Stimulated activated CD8-positive, alpha-beta memory T cell treated with anti-CD3 and anti-CD28 coated beads, Interleukin-7, amount 100 ng/mL, for 4 hours (primary cell): ENCODE measurements at regions not wholly inside any gene's neighbourhood (a gene's known extent, or its start where the extent isn't known, plus 50 kb on each side); places are given as distances from the start of the nearest gene placed in this dataset.

Experiments used
- DNase-seq, 2 donors: peaks; one replicate each; pipeline ENCODE4 v3.0.0-alpha.2; 2020; ENCODE audit warnings: low read depth in 2 of 2

DNA sequence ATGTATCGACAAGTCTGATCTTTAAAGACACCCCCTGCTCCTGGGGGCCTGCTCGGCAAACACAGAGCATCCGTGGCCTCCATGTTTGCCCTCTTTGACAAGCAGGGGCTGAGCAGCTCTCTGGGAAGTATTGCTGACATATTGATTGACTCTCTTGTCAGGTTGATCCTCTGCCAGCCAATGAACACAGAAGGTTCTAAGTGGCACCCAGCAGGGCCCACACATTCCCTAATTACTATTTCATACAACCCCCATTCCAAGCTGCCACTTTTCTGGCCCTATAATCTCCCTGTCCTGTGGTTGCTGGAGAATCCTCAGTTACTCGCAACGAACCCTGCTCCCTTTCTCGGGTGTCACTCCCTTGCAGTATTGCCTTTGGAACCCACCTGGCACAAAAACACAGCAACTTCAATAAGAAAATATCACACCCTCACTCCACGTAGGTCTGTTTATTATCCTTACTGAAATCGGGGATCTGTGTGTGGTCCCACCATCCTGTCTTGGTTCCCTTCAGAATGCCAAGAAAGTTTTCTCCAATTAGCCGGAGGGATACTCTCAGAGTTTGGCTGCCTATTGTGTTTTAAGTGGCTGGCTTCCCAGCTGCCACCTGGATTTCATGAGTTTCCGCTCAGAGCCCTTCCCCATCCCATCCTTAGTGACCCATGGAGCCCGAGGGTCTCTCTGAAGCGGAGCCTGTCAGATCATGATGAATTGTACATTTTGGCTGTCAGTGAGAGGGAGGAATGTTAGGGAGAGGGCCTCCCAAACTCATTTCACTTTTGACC is 249.0 kb upstream of the WWC1 start:
- no peak for DNase-seq

DNA sequence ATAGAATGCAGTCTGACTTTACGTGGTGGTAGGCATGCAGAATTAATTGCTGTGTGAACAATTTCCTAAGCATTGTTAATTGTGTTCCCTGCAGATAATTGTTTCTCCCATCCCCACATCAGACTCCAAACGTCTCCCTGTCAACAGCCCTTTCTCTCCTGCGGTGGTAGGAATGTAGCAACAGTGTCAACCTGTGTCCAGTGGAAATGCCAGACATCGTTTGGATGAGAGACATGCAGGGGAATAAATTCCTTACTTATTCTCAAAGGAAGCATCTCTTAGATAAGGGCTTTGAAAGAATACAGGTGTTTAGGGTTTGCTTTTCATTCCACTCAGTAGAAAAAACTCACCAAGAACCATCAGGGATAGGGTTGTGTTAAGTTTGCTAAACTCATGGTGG is 245.3 kb upstream of the WWC1 start:
- no peak for DNase-seq

DNA sequence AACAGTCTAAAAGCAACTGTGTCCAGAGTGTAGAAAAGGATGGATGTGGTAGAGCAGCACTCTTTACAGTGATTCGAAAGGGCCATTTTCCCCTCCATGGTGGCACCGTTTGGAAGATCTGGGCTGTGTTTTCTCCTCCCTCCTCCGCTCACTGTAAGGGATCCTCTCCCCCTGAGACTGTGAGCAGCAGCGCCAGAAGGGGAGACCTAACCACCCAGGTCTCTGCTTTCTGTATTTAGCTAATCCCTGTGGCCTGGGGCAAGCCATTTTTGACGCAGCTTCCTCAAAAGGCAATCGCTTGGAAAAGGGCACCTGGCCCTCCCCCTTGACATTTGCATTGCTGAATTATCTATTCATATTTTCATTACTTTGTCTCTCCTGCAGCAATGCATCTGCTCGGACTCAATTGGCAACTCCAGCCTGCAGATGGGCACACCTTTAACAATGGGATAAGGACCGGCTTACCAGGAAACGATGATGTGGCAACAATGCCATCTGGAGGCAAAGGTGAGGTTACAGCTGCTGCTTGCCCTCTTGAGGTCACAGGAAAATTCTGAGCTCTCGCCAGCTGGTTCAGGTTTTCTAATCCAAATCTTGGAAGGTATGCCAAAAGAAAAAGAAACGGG is 244.3 kb upstream of the WWC1 start:
- no peak for DNase-seq

DNA sequence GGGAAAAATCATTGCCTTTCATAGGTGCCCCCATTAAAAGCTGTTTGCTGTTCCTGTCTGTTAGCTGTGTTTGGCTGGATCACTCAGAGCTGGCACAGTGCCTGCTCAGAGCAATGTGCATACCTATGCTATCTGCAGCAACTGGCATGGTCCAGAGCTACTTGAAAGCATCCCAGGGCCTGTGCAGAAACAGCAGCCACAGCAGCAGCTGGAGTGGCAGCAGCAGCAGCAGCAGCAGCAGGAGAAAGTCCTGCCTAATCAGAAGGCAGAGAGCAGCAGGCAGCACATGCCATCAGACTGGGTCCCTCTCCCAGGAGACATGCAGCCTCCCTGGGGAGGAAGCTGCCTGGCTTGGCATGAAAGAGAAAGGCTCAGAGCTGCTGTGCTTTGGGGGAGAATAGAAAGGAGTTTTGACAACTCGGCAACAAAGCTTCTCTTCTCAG is 243.8 kb upstream of the WWC1 start:
- no peak for DNase-seq

DNA sequence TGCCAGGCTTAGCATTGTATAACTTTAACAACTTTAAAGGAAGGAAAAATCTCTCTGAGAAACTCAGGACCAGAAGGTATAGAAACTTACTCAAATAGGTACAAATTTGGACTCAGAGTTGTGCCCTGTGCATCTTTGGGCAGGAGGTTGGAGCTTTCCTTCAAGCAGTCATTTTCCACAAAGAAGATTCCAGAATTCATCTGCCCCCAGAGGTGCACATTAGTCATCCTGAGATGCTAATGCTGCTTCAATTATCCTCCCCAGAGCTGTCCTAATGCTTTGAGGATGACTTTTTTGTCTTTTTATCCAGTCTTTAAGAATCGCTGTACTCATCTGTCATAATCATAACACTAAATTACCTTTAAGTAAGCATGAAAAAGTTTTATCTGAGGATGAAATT is 243.0 kb upstream of the WWC1 start:
- DNase-seq, result no peak

DNA sequence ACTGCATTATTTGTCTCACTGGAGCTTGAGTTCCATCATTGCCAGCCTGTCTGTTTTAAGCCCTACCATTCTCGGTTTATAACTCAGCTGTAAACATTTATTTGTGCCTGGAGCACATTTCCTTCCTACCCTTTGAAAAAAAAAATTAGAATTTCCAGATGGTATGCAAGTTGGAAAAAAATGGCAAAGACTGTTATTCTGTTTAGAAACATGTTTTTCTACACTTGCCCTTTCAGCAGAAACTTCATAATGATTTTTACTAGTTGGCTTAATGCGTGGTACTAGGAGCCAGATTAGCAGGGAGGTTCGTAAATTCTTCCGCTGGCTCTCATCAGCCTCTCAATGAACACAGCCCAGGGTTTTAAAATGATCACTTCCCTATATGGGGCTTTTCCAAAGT is 238.8 kb upstream of the WWC1 start:
- no peak for DNase-seq

DNA sequence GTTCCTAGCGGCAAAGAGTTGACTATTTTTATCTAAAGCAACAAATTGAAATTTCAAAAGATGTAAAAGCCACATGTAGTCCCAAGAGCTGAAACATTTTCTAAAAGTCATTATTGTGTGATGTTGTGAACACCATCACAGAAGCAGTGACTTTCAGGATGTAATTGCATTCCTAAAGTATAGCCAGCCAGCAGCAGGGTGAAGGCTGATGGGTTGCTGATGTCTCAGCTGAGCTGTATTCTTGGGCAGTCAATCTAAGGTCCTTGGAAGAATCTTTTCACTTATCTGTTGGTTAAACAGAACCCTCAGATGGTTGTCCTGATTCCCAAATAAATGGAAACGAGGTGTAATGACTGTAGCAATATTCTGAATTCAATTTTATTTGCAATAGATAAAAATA is 237.4 kb upstream of the WWC1 start:
- DNase-seq, result no peak

DNA sequence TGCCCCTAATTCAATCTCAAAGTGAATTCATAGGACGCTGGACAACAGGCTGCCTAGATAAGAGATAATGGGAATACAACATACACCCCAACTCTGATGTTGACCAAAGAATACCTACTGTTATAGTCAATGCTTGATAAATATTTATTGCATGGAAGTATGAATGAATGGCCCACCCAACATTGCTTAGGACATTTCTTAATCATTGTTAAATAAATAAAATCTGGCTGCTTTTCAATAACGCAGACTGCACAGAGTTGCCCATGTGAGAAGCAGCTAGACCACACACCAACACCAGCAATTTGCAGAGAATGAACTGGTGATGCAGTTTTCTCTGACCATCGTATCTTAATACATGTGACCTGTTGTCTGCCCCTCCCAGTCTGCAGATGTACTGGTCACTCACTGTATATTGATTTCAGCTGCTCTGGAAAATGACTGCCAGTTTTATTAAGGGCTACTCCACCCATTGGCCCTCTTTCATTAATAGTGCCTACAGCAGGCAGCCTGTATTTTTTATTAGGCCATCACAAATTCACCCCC is 236.2 kb upstream of the WWC1 start:
- no peak for DNase-seq

DNA sequence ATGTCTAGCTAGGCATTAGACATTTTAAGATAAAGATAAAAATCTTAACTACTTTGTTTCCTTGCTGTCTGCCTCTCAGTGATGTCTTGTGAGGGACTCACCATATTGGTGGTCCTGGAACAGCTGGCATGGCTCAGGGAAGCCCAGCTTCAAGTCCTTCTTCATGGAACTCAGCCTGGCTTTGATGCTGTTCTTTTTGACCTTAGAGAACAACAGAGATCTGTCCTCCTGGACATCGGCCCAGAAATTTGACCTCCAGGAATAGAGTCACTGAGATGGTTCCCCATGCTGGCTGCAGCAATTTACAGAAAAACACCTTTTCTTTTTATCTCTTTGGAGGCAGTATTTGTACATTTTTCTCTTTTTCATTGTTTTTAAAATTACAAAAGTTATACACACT is 235.5 kb upstream of the WWC1 start:
- no peak for DNase-seq

DNA sequence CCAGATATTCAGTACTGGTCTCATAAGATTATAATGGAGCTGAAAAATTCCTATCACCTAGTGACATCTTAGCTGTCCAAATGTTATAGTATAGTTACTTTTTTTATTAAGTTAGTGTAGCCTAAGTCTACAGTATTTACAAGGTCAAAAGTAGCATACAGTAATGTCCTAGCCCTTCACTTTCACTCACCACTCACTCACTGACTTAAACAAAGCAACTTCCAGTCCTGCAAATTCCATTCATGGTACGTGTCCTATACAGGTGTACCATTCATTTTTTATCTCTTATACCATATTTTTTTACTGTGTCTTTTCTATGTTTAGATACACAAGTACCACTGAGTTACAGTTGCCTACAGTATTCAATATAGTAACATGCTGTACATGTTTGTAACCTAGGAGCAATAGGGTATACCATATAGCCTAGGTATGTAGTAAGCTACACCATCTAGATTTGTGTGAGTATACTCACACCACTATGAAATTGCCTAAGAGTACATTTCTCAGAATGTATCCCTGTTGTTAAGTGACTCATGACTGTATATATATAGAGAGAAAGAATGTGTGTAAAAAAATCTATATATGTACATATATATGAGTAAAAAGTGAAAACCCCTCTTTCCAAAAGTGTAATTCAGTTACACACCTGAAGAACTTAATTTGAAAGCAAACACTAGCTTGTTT is 234.8 kb upstream of the WWC1 start:
- no peak for DNase-seq

DNA sequence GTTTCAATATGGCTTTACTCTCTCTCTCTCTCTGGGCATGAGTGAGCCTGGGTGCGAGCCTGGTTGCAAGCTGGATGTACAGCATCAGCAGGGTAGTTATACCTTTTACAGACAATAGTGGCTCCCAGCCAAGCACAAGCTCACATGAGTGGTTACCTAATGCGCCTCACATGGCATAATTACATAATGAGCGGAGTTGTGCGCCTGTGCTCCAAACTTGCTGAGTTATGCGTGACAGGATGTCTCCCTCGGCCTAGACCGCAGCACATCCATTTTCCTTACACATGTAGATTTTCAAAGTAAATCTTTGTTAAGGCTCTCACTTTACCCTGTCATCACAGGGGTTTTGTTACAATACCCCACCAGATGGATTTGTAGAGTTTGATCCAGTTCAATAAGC is 233.5 kb upstream of the WWC1 start:
- no peak for DNase-seq

DNA sequence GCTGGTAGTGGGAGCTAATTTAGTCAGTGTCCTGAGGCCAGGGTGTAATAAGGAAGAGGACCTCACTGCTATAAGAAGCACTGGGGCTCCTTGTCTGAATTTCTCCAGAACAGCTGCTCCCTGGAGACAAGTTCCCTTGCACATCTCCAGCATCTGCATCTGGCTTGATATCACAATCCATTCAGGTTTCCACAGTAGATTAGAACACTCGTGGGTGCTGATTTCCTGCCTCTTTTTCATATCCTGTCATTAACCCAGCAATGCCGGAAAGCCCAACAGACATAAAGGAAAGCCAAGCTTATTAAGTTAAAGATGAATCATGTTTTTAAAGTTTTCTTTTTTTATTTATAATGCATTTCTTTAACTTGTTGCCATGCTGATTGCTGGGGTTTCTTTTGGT is 232.3 kb upstream of the WWC1 start:
- no peak for DNase-seq

DNA sequence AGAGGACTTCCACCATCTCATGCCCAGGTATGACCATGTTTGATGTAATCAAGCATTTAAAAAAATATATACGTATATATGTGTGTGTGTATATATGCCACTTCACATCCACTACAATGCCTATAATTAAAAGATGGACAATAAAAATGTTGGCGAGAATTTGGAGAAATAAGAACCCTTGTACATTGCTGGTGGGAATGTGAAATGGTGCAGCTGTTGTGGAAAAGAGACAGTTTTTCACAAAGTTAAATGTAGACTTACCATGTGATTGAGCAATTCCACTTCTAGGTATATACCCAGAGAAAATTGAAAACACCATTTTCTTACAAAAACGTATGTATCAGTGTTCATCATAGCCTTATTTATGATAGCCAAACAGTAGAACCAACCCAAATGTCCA is 229.2 kb upstream of the WWC1 start:
- DNase-seq, result no peak

DNA sequence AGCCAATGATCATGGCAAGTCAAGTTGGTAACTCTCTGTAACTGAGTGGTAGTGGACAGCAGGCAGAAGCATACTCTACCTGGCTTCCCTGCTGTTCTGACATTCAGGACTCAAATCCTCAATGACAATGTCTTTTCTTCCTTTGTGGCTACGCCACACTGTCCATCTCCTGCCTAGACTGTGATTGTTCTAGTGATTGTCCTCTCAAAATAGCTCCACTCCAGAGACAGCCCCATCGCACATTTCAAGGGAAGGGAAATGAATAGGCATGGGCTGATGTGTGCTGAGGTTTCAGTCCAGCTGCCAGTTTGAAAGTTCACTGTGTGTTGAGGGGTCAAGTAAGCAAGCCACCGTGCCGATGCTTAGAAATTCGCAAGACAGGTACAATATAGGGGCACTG is 227.0 kb upstream of the WWC1 start:
- DNase-seq, result no peak

DNA sequence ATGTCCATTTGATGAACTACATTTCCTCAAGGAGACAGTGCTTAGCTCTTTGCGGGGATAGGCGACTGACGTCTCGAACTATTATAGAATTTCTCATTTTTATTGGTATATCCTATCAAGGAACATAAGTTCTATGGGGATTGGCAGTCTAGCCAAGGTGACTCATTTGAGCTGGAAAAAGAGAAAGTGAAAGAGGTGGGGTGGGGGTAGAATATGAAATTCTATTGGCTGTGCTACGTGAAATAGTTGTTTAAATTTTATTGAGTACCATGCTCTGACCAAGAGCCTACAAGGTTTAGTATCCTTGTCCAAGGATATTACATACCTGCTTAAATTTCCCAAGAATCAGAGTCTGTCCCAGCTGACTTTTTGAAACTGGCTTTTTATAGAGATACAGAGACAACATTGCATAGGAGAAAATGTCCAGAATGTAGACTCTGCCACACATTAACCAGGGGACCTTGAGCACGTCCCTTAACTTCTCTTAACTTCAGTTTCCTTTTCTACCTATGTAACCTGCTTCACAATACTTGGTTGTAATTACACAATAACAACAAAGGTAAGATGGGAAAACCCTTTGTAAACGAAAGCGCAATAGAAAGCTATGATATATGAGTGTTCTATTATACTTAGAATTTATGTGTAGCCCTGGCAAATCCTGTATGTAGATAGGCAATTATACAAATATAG is 226.4 kb upstream of the WWC1 start:
- no peak for DNase-seq

DNA sequence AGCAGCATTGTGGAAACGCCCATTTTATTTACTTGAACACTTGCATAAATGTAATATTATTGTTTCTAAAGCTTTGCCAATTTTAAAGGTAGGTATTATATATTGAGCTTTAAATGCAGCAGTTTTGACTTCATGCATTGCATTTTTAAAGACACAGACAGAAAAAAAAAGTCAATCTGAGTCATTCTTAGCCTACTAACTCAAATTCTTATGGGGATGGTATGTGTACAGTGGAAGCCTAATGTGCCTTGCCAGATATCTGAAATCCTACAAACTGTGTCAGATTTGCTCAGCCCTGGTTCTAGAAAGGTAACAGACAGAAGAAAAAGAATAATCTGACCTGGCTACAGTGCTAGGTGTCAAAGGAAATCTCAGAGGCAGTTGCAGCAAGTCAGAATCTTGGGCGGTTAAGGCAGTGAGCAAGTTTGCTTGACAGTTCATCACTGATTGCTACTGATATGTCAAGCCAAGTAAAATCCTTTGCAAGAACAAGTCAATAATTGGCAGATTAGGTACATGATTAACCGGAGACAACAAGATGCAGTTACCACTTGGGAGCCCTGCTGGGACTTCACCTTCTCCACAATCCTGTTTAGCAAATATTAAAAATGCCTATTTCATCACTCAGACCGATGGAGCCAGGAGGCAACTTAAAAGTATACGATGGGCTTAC is 224.8 kb upstream of the WWC1 start:
- no peak for DNase-seq

DNA sequence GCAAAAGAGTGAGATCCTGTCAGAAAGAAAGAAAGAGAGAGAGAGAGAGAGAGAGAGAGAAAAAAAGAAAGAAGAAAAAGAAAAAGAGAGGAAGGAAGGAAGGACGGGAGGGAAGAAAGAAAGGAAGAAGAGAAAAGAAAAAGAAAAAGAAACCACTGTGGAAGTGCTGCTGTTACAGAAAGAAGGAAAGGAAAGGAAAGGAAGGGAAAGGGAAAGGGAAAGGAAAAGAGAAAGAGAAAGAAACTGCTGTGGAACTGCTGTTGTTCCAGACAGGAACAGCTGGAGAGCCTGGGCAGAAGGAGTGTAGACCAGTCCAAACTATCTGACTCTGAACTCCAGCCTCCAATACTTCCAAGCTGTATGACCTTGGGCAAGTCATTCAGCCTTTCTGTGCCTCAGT is 220.7 kb upstream of the WWC1 start:
- DNase-seq, result no peak

DNA sequence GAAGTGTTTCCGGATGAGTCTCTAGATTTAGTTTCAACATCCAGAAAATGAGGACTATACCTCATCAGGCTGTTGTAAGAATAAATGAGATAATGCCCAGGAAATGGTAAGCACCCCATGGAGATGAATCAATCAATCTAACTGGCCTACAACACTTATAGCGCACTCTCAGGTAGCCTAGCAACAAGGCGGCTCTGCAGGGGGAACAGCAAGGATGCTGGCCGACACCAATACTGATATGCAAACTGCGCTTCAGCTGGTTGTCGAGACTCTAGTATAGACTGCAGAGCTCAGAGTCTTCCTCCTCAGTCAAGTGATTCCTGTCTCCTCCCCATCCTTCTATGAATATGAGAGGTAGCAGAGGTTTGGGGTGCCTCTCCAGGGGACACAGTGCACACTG is 218.8 kb upstream of the WWC1 start:
- DNase-seq, result no peak

DNA sequence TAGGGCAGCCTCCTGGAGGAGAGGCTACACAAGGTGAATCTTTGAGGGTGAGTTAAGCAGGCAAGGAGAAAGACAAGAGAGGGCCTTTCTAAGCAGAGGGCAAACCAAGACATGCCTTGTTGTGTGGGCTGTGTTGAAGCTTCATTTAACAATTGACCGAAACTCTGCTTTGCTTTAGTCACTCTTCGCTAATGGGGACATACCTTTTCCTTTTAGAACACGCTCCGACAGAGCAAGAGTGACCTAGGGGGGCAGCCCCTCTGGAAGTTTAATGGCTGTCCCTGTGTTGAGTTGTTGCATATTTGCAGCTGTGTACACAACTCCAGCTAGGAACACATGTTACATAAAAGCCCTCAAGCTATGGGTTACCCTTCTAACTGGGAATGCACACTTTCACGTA is 218.1 kb upstream of the WWC1 start:
- no peak for DNase-seq

DNA sequence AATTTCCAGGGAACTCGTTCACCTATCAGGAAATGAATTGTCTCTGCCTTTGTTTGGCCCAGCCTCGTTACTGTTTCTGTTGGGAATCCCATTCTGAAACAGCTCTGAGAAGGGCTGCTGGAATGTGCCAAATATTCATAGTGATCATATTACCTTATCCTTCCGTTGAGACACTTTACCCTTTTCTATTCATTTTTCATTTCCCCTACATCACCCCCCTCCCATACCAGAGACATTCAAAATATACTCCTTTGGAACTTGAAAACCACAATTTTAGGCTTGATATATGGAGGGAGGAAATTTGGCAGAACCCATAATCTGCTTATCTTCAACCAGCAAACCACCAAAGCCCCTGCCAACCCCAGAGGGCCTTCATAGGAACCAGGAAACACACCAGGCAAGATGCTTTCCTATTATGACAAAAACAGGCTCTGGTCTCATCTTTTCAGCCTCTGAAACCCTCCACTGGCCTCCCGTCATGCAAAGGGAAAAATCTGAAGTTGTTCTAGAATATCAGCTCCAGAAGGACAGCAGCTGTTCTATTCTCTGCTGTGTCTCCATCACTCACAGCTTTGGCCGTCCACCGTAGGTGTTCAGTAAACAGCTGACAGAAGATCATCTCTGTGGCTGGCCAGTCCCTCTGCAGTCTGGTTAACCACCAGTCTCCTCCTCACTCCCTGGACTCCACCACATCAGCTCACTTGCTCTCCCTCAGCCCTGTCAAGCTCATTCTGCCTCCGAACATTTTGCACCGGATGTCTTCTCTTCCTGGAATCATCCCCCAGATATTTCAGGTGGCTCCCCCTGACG is 217.2 kb upstream of the WWC1 start:
- no peak for DNase-seq

DNA sequence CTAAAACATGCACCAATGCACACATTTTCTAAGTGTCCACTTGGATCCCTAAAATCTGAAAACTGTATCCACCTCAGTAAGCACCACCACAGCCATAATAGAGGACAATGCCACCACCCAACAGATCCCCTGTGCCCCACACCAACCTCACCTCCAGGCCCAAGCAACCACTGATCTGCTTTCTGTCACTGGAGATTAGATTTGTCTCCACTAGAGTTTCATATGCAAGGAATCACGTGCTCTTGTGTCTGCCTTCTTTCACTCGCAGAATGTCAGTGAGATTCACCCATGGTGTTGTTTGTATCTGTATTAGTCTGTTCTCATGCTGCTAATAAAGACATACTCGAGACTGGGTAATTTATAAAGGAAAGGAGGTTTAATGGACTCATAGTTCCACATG is 216.1 kb upstream of the WWC1 start:
- no peak for DNase-seq
